T-helper 9 cell (primary cell): ENCODE measurements at regions not wholly inside any gene's neighbourhood (a gene's known extent, or its start where the extent isn't known, plus 50 kb on each side); places are given as distances from the start of the nearest gene placed in this dataset.

Experiments
- DNase-seq: peaks from one replicate; pipeline ENCODE4 v3.0.0-alpha.2; 2020

DNA sequence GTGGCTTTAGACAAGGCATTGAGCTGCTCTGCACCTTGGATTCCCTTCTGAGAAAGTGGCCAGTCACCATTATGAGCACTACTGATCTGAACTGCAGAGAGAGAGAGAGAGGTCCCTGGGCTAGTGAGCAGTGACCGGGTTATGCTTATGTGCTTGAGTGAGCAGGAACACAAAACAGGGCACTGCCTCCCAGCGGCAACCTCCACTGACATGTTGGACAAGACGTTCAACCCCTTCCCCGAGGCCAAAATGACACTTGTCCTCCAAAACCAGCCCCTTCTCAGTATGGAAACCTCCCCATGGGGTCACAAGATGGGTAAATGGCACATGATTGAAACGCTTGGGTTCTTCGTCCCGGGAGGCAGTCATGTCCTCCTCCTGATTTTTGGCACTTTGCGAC, 339.4 kb upstream of the ZMIZ1 start:
- no peak for DNase-seq

GRCh38 chr10:78729800-78730199, 339.0 kb upstream of the ZMIZ1 start:
- DNase-seq: no peak

GRCh38 chr10:78730754-78731153, 338.0 kb upstream of the ZMIZ1 start:
- DNase-seq: no peak

- DNase-seq: no peak
Observed at GRCh38 chr10:78731675-78732074, 337.1 kb upstream of the ZMIZ1 start.

- DNase-seq: no peak
Observed at GRCh38 chr10:78732381-78732780, 336.4 kb upstream of the ZMIZ1 start.

DNA sequence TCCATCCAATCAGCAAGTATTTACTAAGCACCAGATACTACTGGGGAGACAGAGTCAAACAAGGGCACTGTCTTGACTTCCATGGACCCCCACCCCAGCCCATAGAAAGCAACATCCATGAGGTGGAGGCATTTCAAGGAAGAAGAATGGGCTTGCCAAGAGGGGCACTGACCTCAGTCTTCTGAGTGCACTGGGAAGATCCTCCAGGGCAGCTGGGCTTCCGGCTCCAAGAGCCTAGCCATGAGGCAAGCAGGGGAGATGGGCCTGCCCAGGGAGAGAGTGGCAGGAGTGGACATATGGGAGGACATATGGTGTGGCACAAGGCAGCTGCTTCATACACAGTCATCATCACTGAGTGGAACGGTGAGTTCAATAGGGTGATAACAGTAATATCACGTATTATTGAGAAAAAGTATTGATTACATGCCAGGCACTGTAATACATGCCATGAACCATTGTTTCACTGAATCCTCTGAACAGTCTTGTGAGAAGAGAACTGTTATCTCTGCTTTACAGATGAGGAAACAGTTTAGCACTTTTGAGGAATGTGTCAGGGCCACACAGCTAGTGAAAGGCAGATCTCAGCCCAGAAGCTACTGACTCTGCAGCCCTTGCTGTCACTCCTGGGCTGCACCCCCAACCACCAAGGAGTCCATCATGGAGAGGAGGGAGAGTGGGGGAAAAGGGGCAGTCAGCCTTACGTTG, 331.7 kb upstream of the ZMIZ1 start:
- DNase-seq: no peak

DNA sequence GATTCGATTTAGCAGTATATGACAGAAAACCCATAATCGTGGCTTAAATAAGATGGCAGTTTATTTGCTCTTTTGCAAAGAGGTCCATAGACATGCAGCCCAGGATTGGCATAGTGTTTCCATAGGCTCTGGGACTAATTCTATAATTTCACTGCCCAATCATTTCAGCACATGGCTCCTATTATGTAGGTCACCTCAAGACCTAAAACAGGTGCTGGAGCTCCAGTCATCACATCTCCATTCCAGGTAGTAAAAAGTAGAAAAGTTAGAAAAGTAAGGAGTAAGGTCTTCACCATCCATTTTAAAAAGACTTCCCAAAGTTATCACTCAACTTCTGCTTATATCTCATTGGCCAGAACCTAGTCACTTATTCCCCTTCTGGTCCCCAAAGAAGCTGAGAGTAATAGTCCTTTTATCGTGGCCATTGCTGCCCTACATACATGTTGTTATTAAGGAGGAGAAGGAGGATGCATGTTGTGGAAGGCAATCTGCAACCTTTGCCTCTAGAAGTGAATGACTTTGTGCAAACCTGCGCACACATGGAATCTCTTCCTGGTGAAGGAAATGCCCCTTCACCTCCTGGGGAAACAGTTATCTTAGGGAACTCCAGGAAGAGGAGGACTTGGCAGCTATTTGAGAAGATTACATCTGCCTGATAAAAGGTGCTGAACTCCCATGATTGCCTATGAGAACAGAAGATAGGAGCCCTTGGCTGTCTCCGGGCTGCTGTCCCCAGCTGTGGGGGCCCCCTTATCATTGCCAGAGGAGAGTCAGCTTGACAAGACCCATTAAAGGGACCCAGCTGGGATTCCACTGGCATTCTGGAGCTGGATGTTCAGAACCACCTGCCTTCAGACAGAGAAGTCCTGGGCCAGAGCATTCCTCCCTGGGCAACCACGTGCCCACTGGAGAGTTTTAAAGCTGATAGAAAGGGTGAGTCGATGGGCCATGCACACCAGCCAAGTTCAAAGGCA, 330.6 kb upstream of the ZMIZ1 start:
- DNase-seq: no peak

- DNase-seq: no peak
Observed at GRCh38 chr10:78738861-78739260, 329.9 kb upstream of the ZMIZ1 start.

DNA sequence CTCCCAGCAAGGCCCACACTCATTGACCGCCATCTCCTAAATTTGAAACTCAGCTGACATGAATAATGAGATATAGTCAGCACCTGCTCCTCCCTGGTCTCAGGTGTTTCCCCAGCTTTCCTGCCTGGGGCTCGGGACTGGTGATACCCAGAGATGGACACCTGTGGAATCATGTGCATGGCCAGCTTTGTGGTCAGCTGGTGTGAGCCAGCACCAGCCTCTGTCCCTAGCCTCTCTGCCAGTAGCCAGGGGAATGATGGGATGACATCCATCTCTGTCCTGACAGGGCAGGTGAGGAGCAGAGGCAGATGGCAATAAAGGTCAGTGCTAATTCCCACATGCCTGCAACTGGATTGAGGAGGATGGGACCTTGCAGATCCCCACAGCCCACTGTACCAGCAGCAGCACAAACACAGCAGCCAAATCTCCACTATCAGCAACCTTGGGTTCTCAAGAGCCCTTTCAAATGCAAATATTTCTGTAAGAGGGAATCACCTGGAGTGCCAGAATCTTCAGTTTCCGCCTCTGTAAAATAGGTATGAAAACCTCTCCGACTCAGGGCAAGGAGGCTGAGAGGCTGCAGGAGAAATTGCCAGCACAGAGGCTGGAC, 329.2 kb upstream of the ZMIZ1 start:
- DNase-seq: no peak

DNA sequence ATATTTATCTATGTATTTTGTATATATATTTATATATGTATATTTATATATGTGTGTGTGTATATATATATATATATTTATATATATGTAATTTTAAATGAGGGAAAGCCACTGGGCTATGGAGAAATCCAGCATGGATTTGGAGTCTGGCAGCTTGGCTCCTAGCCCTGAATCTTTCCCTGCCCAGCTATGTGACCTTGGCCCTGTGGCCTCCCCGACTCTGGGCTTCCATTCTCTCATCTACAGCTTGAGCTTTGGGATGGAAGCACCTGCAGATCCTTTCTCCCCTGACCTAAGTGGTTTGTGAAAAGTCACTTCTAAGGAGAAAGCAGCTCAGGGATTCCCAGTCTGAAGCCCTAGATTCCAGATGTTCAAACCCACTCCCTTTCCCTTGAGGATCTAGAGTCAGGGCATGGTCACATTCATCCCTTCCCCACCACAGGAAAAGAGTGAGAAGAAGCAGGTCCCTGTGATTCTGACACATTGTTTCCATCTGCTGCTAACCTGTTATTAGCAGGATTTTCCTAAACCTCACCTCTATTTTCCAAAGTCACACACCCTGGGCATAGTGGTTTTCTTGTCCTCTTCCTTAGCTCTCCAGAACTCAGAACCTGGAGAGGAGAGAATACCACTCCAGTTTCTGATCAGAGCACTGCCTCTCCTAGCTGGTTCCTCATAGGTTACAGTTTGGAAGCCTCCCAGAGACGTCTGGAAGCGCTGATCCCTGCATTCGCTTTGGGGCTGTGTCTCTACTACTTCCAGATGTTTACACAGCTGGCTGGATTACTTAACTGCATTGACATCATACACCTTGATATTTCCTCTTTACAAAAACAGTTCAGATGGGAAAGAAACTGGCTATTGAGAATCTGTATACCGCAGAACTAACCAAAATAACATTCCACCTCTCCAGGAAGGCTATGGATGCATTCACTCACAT, 327.5 kb upstream of the ZMIZ1 start:
- DNase-seq: no peak

- DNase-seq: no peak
Observed at GRCh38 chr10:78742406-78742729, 326.4 kb upstream of the ZMIZ1 start.

DNA sequence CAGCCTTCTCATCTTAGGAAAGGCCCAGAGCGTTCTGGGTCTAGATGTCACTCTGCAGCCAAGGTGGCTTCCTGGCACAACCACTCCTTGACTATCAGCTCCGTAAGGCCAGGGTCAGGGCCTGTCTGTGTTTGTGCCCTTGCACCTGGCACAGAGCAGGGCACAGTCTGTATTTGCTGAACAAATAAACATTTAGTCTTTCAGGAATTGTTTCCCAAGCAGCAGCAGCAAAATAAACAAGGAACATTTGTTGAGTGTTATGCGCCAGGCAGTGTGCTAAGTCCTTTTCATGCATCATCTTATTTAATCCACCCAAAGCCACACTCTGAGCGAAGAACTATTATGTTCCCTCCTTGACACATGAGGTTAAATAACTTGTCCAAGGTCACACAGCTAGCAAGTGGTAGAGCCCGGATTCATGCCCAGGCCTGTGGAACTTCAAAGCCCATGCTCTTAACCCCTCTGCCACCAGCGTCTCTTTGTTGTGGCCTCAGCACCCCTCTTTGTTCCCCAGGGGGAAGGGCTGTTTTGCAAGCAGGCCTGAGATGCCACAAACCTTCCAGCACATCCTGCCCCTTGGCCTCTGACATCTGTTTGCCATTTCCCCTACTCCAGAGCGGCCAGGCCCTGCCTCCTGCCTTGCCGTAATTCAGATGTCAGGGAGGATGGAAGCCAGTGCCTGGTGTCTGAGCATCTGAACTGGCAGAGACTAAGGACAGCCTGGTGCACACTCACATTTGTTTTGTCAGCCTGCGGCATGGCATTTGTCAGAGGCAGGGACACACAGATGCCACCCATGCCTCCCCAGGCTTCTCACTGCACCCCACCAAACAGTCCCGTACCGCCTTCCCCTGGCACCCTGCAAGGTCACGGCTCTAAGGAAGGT, 325.8 kb upstream of the ZMIZ1 start:
- DNase-seq: no peak

GRCh38 chr10:78744056-78744455, 324.7 kb upstream of the ZMIZ1 start:
- no peak for DNase-seq

DNA sequence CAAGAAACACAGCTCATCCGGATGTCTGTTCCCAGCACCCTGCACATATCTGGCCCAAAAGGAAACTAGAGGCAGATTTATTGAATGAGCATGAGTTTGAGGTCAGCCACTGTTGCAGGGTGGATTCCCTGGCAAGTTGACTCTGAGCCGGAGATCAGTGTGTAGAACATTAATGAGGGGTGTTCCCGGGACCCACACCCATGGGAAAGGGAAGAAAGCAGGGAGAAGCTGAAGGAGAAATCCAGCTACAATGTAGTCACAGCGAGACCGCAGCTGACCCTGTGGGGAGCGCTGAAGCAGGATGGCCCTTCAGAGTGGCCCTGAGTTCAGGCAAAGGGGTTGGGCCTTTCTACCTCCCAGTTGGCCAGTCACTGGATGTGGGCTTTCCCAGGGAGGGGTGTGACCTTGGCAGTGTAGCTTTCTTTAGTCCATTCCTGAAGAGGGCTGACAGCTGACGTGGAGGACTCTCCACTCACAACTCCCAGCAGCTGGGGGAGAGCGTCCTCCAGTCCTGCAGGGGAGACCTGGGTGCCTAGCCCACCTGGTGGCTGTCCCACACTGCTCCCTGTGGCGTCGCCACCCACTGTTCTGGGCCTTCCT, 324.2 kb upstream of the ZMIZ1 start:
- DNase-seq: no peak

DNA sequence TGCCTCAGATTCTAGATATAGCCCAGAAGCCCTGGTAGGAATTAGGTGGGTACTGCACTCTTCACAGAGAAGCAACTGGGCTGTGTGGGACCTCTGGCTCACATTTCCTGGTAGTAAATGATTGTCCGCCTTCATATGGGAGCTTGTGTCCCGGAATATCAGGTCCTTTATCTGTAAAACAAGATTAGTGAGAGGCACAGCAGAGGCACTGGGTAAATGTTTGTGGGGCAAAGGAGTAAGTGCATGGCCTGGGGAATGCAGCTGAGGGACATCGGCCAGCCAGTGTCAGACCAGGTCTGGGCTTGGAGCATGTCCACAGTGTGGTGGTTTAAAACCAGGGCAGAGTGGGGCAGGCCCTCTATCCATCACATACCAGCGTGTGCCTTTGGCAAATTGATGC, 323.3 kb upstream of the ZMIZ1 start:
- no peak for DNase-seq

GRCh38 chr10:78746155-78746763, 322.5 kb upstream of the ZMIZ1 start:
- DNase-seq: no peak

DNA sequence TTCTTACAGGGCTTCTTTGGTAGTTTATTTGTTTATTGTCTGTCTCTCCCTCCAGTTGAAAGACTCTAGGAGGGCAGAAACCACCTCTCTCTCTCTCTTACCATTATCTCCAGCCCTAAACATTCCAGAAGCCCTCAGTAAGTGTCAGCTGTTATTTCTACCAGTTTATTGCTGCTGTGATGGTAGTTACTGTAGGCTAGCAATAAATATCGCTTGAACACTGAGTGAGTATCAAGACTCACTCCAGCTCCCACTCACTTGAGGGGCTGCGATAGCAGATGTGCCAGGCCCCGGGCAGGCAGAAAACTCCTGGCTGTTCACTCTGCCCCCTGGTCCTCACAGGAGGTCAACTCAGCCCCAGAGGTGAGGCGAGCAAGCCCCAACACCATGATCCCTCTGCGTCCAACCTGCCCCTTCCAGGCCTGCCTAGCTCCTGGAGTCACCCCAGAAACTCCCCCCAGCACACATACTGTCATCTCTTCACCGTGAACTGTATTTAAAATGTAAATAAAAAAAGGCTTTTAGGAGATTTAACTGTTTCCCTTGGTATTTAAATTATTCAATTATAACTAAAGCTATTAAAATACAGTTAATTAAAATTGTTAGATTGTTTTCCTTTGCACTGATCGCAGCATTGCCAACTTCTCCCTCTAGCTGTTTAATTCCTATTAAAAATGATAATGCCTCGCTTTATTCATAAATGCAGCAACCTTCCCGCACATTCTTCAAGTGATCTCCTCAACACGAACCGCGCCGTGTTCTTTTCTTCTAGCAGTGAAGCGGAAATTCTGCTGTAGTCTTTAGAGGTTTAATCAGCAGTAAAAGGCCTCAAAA, 321.1 kb upstream of the ZMIZ1 start:
- no peak for DNase-seq

GRCh38 chr10:78748235-78748533, 320.6 kb upstream of the ZMIZ1 start:
- no peak for DNase-seq

DNA sequence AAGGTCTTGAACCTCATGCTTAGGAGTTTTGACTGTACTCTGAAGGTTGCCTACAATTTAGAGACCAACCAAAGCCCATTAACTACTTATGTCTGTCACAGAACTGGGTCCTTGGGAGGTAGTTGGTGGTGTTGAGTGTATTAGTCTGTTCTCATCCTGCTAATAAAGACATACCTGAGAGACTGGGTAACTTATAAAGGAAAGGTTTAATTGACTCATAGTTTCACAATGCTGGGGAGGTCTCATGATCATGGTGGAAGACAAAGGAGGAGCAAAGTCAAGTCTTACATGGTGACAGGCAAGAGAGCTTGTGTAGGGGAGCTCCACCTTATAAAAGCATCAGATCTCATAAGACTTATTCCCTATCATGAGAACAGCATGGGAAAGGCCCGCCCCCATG, 319.6 kb upstream of the ZMIZ1 start:
- no peak for DNase-seq

GRCh38 chr10:78749898-78750297, 318.9 kb upstream of the ZMIZ1 start:
- no peak for DNase-seq
